Thoracic aorta (tissue), 2 donors: ENCODE measurements at regions not wholly inside any gene's neighbourhood (a gene's known extent, or its start where the extent isn't known, plus 50 kb on each side); places are given as distances from the start of the nearest gene placed in this dataset.

ENCODE experiments used
- ATAC-seq: fragments of 150-250 bp; one replicate; pipeline ENCODE4 v1.8.0; 2017; ENCODE audit warnings: low read depth; ENCODE audit not compliant: insufficient number of reproducible peaks, low FRiP score
- DNase-seq: peaks from one replicate; pipeline ENCODE4 v3.0.0-alpha.2; 2020; ENCODE audit warnings: low spot score
- H3K27ac ChIP-seq, 2 donors: fragments of 200-600 bp; sonication (generic); 1 replicate in 1 of 2; 2 replicates in 1 of 2; pipeline ENCODE4 v1.5.1; 2016; ENCODE audit warnings: mild to moderate bottlenecking in 2 of 2, moderate library complexity in 2 of 2
- H3K27me3 ChIP-seq: fragments of 200-600 bp; sonication (generic); replicated peaks from 2 replicates; pipeline ENCODE4 v1.6.0; 2016; ENCODE audit warnings: mild to moderate bottlenecking; ENCODE audit not compliant: insufficient read depth
- H3K36me3 ChIP-seq: fragments of 200-600 bp; sonication (generic); one replicate; pipeline ENCODE4 v1.5.1; 2016
- H3K4me1 ChIP-seq, 2 donors: fragments of 200-600 bp; sonication (generic); 1 replicate in 1 of 2; 2 replicates in 1 of 2; pipeline versions ENCODE4 v1.5.1 to v1.6.0; 2016; ENCODE audit warnings: low read depth in 2 of 2, mild to moderate bottlenecking in 1 of 2; ENCODE audit not compliant: control insufficient read depth in 1 of 2
- H3K4me3 ChIP-seq: fragments of 200-600 bp; sonication (generic); 2 replicates; pipeline ENCODE4 v1.5.1; 2016; ENCODE audit warnings: mild to moderate bottlenecking
- H3K9me3 ChIP-seq: fragments of 200-600 bp; sonication (generic); 2 replicates; pipeline ENCODE4 v1.5.1; 2016
- TF ChIP-seq, protein P1 (sequence below): fragments of 200-600 bp; sonication (generic); IDR thresholded peaks from one replicate; pipeline ENCODE4 v1.5.1; 2019; ENCODE audit warnings: antibody characterized with exemption

GRCh38 chr1:238001818-238002217 is 111.1 kb upstream of the ZP4 start:
- Histone ChIP-seq H3K9me3 (no peaks in the 10 kb centered on the region), H3K36me3 (no peaks in the 10 kb centered on the region), H3K27me3 (no peaks in the 10 kb centered on the region), H3K4me3 (no peak overlapping the region), H3K27ac (no peak overlapping the region), H3K4me1 (no peaks in the 10 kb centered on the region)
- no peak for ATAC-seq
- TF ChIP-seq, protein P1, sequence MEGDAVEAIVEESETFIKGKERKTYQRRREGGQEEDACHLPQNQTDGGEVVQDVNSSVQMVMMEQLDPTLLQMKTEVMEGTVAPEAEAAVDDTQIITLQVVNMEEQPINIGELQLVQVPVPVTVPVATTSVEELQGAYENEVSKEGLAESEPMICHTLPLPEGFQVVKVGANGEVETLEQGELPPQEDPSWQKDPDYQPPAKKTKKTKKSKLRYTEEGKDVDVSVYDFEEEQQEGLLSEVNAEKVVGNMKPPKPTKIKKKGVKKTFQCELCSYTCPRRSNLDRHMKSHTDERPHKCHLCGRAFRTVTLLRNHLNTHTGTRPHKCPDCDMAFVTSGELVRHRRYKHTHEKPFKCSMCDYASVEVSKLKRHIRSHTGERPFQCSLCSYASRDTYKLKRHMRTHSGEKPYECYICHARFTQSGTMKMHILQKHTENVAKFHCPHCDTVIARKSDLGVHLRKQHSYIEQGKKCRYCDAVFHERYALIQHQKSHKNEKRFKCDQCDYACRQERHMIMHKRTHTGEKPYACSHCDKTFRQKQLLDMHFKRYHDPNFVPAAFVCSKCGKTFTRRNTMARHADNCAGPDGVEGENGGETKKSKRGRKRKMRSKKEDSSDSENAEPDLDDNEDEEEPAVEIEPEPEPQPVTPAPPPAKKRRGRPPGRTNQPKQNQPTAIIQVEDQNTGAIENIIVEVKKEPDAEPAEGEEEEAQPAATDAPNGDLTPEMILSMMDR = no peak
- no peak for DNase-seq

- no peak overlapping the region for H3K4me3 ChIP-seq
- no peaks in the 10 kb centered on the region for H3K27me3 ChIP-seq
- TF ChIP-seq, protein P1 = no peak
- no peaks in the 10 kb centered on the region for H3K9me3 ChIP-seq
- H3K4me1 ChIP-seq = no peaks in the 10 kb centered on the region
- no peak for DNase-seq
- no peak overlapping the region for H3K27ac ChIP-seq
- ATAC-seq = no peak
- H3K36me3 ChIP-seq = no peaks in the 10 kb centered on the region
These were observed 108.8 kb upstream of the ZP4 start for GRCh38 chr1:237999426-238000052.

DNA sequence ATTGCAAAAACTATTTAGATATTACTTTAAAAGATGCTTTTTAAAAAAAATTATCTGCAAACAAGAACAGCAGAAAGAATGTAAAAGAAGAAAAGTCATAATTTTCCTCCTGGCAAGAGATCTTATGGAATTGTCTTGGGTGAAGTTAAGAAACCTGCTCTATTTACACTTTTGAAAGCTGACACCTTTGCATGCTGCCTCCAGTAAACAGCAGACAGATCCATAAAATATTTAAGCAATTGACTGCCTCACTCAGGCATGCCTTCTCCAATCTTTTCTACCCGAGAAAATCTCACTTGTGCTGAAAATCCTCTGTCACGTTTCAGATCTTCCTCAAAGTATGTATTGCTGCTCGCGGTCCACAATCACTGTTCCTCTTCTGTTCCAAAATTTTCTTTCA is 107.9 kb upstream of the ZP4 start:
- Histone ChIP-seq H3K27me3 (no peaks in the 10 kb centered on the region), H3K27ac (no peak overlapping the region), H3K9me3 (no peaks in the 10 kb centered on the region), H3K4me3 (no peak overlapping the region), H3K36me3 (no peaks in the 10 kb centered on the region), H3K4me1 (no peaks in the 10 kb centered on the region)
- DNase-seq = no peak
- ATAC-seq = no peak
- TF ChIP-seq, protein P1 = no peak

DNA sequence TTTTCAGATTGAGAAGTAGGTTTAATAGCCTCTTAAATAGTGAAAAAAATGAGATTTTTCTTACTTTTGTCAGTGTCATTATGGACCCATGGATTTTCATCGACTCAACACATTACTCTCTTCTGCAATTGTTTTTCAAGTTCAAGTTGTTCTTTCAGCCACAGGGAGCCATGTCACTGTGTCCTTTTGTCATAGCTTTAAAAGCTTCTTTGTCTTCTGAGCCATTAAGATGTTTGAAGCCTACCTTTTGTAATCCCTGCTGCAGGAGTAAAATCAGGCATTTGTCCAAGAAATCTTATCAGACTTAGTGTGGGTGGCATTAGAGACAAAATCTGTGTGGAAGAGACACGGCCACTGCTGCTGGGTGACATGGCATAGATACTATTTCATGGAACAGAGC is 92.8 kb upstream of the ZP4 start:
- no peaks in the 10 kb centered on the region for H3K4me1 ChIP-seq
- H3K27ac ChIP-seq = no peak overlapping the region
- H3K9me3 ChIP-seq = no peaks in the 10 kb centered on the region
- ATAC-seq = no peak
- H3K36me3 ChIP-seq = no peaks in the 10 kb centered on the region
- H3K27me3 ChIP-seq = no peaks in the 10 kb centered on the region
- no peak for DNase-seq
- TF ChIP-seq, protein P1 = no peak
- H3K4me3 ChIP-seq = no peak overlapping the region

GRCh38 chr1:237981223-237981622 is 90.5 kb upstream of the ZP4 start:
- Histone ChIP-seq H3K9me3 (no peaks in the 10 kb centered on the region), H3K4me1 (no peaks in the 10 kb centered on the region), H3K27me3 (no peaks in the 10 kb centered on the region), H3K27ac (no peak overlapping the region), H3K4me3 (no peak overlapping the region), H3K36me3 (no peaks in the 10 kb centered on the region)
- DNase-seq (no peak), ATAC-seq (no peak)
- TF ChIP-seq, protein P1 = no peak
